CD14-positive monocyte (primary cell): ENCODE measurements at regions not wholly inside any gene's neighbourhood (a gene's known extent, or its start where the extent isn't known, plus 50 kb on each side); places are given as distances from the start of the nearest gene placed in this dataset.

ENCODE experiments used
- DNase-seq, 3 donors: peaks; one replicate each; pipeline ENCODE4 v3.0.0-alpha.2; 2011 to 2022
- H2AFZ ChIP-seq: 2 replicates; pipeline ENCODE4 v1.6.0; 2012; ENCODE audit warnings: mild to moderate bottlenecking, low read depth, low read length, inconsistent platforms; ENCODE audit not compliant: insufficient read depth, poor library complexity, severe bottlenecking
- H3K27ac ChIP-seq, 2 donors: 1 replicate in 1 of 2; 2 replicates in 1 of 2; pipeline ENCODE4 v1.5.1; 2012 to 2013; ENCODE audit warnings: low read length in 2 of 2, control low read depth in 1 of 2, inconsistent platforms in 1 of 2, low read depth in 1 of 2, mild to moderate bottlenecking in 1 of 2
- H3K27me3 ChIP-seq, 2 donors: one replicate each; pipeline versions ENCODE4 v1.6.0 to v1.6.1; 2011 to 2013; ENCODE audit warnings: low read length in 2 of 2; ENCODE audit not compliant: control insufficient read depth in 2 of 2, insufficient read depth in 2 of 2
- H3K36me3 ChIP-seq, 2 donors: replicated peaks in 1 of 2; 1 replicate in 1 of 2; 2 replicates in 1 of 2; pipeline versions ENCODE4 v1.5.1 to v1.6.1; 2012 to 2013; ENCODE audit warnings: low read length in 2 of 2, control low read depth in 1 of 2, inconsistent platforms in 1 of 2, mild to moderate bottlenecking in 1 of 2; ENCODE audit not compliant: insufficient read depth in 2 of 2, control insufficient read depth in 1 of 2
- H3K4me1 ChIP-seq, 2 donors: 1 replicate in 1 of 2; 2 replicates in 1 of 2; pipeline versions ENCODE4 v1.5.1 to v1.6.1; 2012 to 2013; ENCODE audit warnings: low read length in 2 of 2, control low read depth in 1 of 2, inconsistent platforms in 1 of 2, mild to moderate bottlenecking in 1 of 2, moderate library complexity in 1 of 2; ENCODE audit not compliant: insufficient read depth in 2 of 2, control insufficient read depth in 1 of 2
- H3K4me2 ChIP-seq: replicated peaks from 2 replicates; pipeline ENCODE3; 2012; ENCODE audit warnings: low read length, moderate library complexity, mild to moderate bottlenecking; ENCODE audit not compliant: poor library complexity, severe bottlenecking; ENCODE audit errors: extremely low read depth
- H3K4me3 ChIP-seq, 3 experiments: fragments of 200-600 bp in 1 of 3; sonication (generic) in 1 of 3; replicated peaks in 1 of 3; 1 replicate in 2 of 3; 2 replicates in 1 of 3; pipeline ENCODE4 v1.5.1; 2011 to 2013; ENCODE audit warnings: low read length in 3 of 3, mild to moderate bottlenecking in 3 of 3, control low read depth in 2 of 3, low read depth in 2 of 3, inconsistent platforms in 1 of 3, moderate library complexity in 1 of 3
- H3K79me2 ChIP-seq: 2 replicates; pipeline ENCODE4 v1.6.0; 2012; ENCODE audit warnings: mild to moderate bottlenecking, control low read depth, inconsistent platforms, low read length, moderate library complexity; ENCODE audit not compliant: insufficient read depth
- H3K9ac ChIP-seq: 2 replicates; pipeline ENCODE4 v1.6.0; 2017; ENCODE audit warnings: low read length, mild to moderate bottlenecking; ENCODE audit not compliant: insufficient read depth, poor library complexity, severe bottlenecking
- H3K9me3 ChIP-seq, 2 donors: replicated peaks in 1 of 2; 1 replicate in 1 of 2; 2 replicates in 1 of 2; pipeline versions ENCODE4 v1.5.1 to v1.6.1; 2012 to 2013; ENCODE audit warnings: low read length in 2 of 2, control low read depth in 1 of 2; ENCODE audit not compliant: control insufficient read depth in 1 of 2, insufficient read depth in 1 of 2
- H4K20me1 ChIP-seq: 2 replicates; pipeline ENCODE4 v1.6.0; 2012; ENCODE audit warnings: mild to moderate bottlenecking, low read length, control low read depth, moderate library complexity; ENCODE audit not compliant: insufficient read depth
- H3K27ac Mint-ChIP-seq, 7 donors: one replicate each; pipeline ENCODE4 v1.8.0; 2020; ENCODE audit warnings: mild to moderate bottlenecking in 7 of 7, mixed read lengths in 7 of 7, moderate library complexity in 6 of 7, inconsistent platforms in 2 of 7
- H3K27me3 Mint-ChIP-seq, 3 donors: one replicate each; pipeline ENCODE4 v1.8.0; 2021 to 2022; ENCODE audit warnings: low read depth in 3 of 3, mild to moderate bottlenecking in 3 of 3, mixed read lengths in 3 of 3, moderate library complexity in 3 of 3, inconsistent platforms in 1 of 3
- H3K36me3 Mint-ChIP-seq, 2 donors: one replicate each; pipeline ENCODE4 v1.8.0; 2020; ENCODE audit warnings: mixed read lengths in 2 of 2, inconsistent platforms in 1 of 2, mild to moderate bottlenecking in 1 of 2
- H3K4me1 Mint-ChIP-seq: one replicate; pipeline ENCODE4 v1.8.0; 2020; ENCODE audit warnings: mild to moderate bottlenecking, mixed read lengths
- H3K4me3 Mint-ChIP-seq, 2 donors: one replicate each; pipeline ENCODE4 v1.8.0; 2020; ENCODE audit warnings: mild to moderate bottlenecking in 2 of 2, mixed read lengths in 2 of 2, moderate library complexity in 1 of 2
- H3K9me3 Mint-ChIP-seq, 7 donors: one replicate each; pipeline ENCODE4 v1.8.0; 2020 to 2022; ENCODE audit warnings: mixed read lengths in 7 of 7, mild to moderate bottlenecking in 6 of 7, moderate library complexity in 6 of 7, inconsistent platforms in 2 of 7
- CTCF ChIP-seq: fragments of 200-600 bp; IDR thresholded peaks from one replicate; pipeline ENCODE4 v1.8.0; 2022; ENCODE audit warnings: antibody characterized with exemption, mild to moderate bottlenecking
- WGBS: methylation state at CpG from one replicate; pipeline ENCODE4 v1.1.5; 2013; ENCODE audit warnings: missing lambda C conversion rate; ENCODE audit not compliant: insufficient coverage; 5-methylcytosine and 5-hydroxymethylcytosine counted together
- intact Hi-C, 2 donors: fragments of 100-400 bp; cut with micrococcal nuclease; formaldehyde crosslinking; loops; one replicate each; pipeline versions ENCODE4 v1.15.0 to v1.15.1; 2023

DNA sequence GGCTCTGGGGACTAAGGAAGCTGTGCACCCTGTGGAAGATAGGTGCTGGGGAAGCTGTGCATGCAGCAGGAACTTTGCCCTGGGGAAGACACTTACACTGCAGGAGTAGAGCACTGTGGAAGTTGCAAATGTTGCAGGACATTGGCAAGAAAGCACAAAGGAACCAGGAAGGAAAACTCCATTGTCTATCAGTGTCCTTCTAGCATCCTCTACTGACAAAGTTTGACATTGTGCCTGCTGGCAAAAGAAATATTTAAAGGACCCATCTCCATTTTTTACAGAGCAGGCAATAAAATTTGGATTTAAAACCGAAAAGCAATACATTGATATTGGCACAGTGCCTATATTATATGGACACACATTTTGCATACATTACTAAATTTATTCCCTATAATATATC lies 394.1 kb downstream of the PBX1 start:
- Histone ChIP-seq H3K4me3 (no peak overlapping the region), H3K4me2 (no peak overlapping the region), H3K36me3 (no peaks in the 10 kb centered on the region), H3K4me1 (no peaks in the 10 kb centered on the region), H2AFZ (no peak overlapping the region), H3K79me2 (no peaks in the 10 kb centered on the region), H3K27ac (no peak overlapping the region), H3K9ac (no peak overlapping the region), H4K20me1 (no peaks in the 10 kb centered on the region), H3K27me3 (no peaks in the 10 kb centered on the region), H3K9me3 (peaks cover 5 to 10% of the 10 kb centered on the region in 2 donors)
- no CpG with 5 or more reads among the region's 1 CpG for WGBS
- no peak for DNase-seq
- intact Hi-C loops, result no loop called here
- Mint-ChIP-seq H3K9me3 (peaks cover 0 to 14% (median 9%) of the 10 kb centered on the region in 7 donors), H3K36me3 (no peaks in the 10 kb centered on the region), H3K27ac (no peak overlapping the region), H3K4me3 (no peak overlapping the region), H3K4me1 (no peaks in the 10 kb centered on the region), H3K27me3 (peaks cover 0 to 1% (median 0%) of the 10 kb centered on the region in 3 donors)
- no peak for TF ChIP-seq CTCF

DNA sequence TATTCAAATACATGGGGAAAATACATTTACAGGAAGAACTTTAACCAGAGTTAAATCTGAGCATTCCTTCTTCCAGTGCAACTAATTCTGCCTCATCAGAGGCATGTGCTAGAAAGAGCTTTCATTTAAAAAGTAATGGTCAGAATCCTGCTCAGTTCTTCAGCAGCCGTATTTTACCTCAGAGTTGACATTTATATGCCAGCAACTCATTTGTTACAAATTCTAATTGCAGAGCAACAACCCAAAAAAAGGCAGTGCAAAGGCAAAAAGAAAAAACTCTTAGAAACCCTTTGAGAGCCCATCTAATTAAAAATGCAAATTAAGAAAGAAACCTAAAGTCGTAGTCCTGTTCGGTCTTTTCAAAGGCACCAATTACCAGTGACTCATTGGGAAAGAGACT lies 392.5 kb downstream of the PBX1 start:
- no peak for DNase-seq
- no peak overlapping the region for H3K27ac ChIP-seq
- H3K4me3 Mint-ChIP-seq, result no peak overlapping the region
- no peak overlapping the region for H3K9ac ChIP-seq
- no peaks in the 10 kb centered on the region for H3K79me2 ChIP-seq
- no peaks in the 10 kb centered on the region for H3K27me3 ChIP-seq
- H3K36me3 Mint-ChIP-seq, result no peaks in the 10 kb centered on the region
- no peak for TF ChIP-seq CTCF
- no peaks in the 10 kb centered on the region for H3K36me3 ChIP-seq
- peaks cover 0 to 1% (median 0%) of the 10 kb centered on the region in 3 donors for H3K27me3 Mint-ChIP-seq
- H3K4me2 ChIP-seq, result no peak overlapping the region
- no peak overlapping the region for H2AFZ ChIP-seq
- H4K20me1 ChIP-seq, result no peaks in the 10 kb centered on the region
- no peaks in the 10 kb centered on the region for H3K4me1 ChIP-seq
- WGBS, result 100% methylated on average over 1 of the region's 3 CpGs
- intact Hi-C loops, result no loop called here
- H3K9me3 Mint-ChIP-seq, result peaks cover 0 to 17% (median 8%) of the 10 kb centered on the region in 7 donors
- peaks cover 5 to 13% of the 10 kb centered on the region in 2 donors for H3K9me3 ChIP-seq
- H3K4me1 Mint-ChIP-seq, result no peaks in the 10 kb centered on the region
- no peak overlapping the region for H3K4me3 ChIP-seq
- H3K27ac Mint-ChIP-seq, result no peak overlapping the region
